ENCODE measurements at regions not wholly inside any gene's neighbourhood (a gene's known extent, or its start where the extent isn't known, plus 50 kb on each side); places are given as distances from the start of the nearest gene placed in this dataset.
"Not testable (repeated sequence)": the region's sequence is repeated elsewhere in the genome, so short reads cannot be mapped to it uniquely, and the experiment has no call there.

- ATAC-seq: no peak
Observed at GRCh38 chr12:31906557-31907301, 52.5 kb upstream of the RESF1 start.

- ATAC-seq: no peak
Observed at GRCh38 chr12:31903025-31903424, 56.2 kb upstream of the RESF1 start.

GRCh38 chr12:31900271-31900670, 58.9 kb upstream of the RESF1 start:
- no peak for ATAC-seq

GRCh38 chr12:31899109-31899508, 60.1 kb upstream of the RESF1 start:
- ATAC-seq: no peak

GRCh38 chr12:31897781-31898503, 61.3 kb upstream of the RESF1 start:
- ATAC-seq: no peak

- ATAC-seq: not testable (repeated sequence)
Observed at GRCh38 chr12:31897092-31897491, 62.1 kb upstream of the RESF1 start.

GRCh38 chr12:31896514-31897039, 62.6 kb upstream of the RESF1 start:
- peak; percentile 94 for ATAC-seq

- no peak for ATAC-seq
Observed at GRCh38 chr12:31895449-31896150, 63.6 kb upstream of the RESF1 start.

- no peak for ATAC-seq
Observed at GRCh38 chr12:31890295-31891285, 68.6 kb upstream of the RESF1 start.

- ATAC-seq: no peak
Observed at GRCh38 chr12:31887109-31887811, 72.0 kb upstream of the RESF1 start.

GRCh38 chr12:31882682-31883081, 76.5 kb upstream of the RESF1 start:
- ATAC-seq: not testable (repeated sequence)

- no peak for ATAC-seq
Observed at GRCh38 chr12:31880340-31880739, 78.9 kb upstream of the RESF1 start.

GRCh38 chr12:31877884-31878283, 81.3 kb upstream of the RESF1 start:
- no peak for ATAC-seq

- peak; percentile 52 for ATAC-seq
Observed at GRCh38 chr12:31876568-31877424, 82.4 kb upstream of the RESF1 start.

GRCh38 chr12:31875609-31875964, 83.6 kb upstream of the RESF1 start:
- no peak for ATAC-seq

GRCh38 chr12:31874961-31875608, 84.1 kb upstream of the RESF1 start:
- ATAC-seq: peak; percentile 93

- ATAC-seq: no peak
Observed at GRCh38 chr12:31872831-31873604, 86.2 kb upstream of the RESF1 start.

- no peak for ATAC-seq
Observed at GRCh38 chr12:31869972-31870371, 89.2 kb upstream of the RESF1 start.

GRCh38 chr12:31868965-31869364, 90.2 kb upstream of the RESF1 start:
- no peak for ATAC-seq

All from esophagus mucosa (tissue), 1 donor.